ENCODE measurements at regions not wholly inside any gene's neighbourhood (a gene's known extent, or its start where the extent isn't known, plus 50 kb on each side); places are given as distances from the start of the nearest gene placed in this dataset.

- TF ChIP-seq CTCF (IDR thresholded peaks at IDR 0.05) = no peak
- H3K4me3 ChIP-seq = no peak overlapping the region
- intact Hi-C loops (cut with DNase I) = no loop called here
Measured at GRCh38 chr11:130727157-130728119, 188.8 kb downstream of the SNX19 start.

GRCh38 chr11:130728185-130729180 lies 187.8 kb downstream of the SNX19 start:
- no peaks in the 10 kb centered on the region for H3K36me3 ChIP-seq
- no peak overlapping the region for H3K4me3 ChIP-seq
- no peaks in the 10 kb centered on the region for H3K9me3 ChIP-seq
- DNase-seq = no peak
- no peaks in the 10 kb centered on the region for H3K4me1 ChIP-seq
- H3K27ac ChIP-seq = no peak overlapping the region
- H3K9ac ChIP-seq (ENCODE audit: low read depth in 2 of 2, low read length in 2 of 2) = no peak overlapping the region
- intact Hi-C loops (cut with DNase I) = no loop called here
- no peaks in the 10 kb centered on the region for H3K27me3 ChIP-seq
- no peak for TF ChIP-seq CTCF (IDR thresholded peaks at IDR 0.05)

More at GRCh38 chr11:130727157-130728119, 188.8 kb downstream of the SNX19 start:
- H3K27ac ChIP-seq = no peak overlapping the region
- no peaks in the 10 kb centered on the region for H3K27me3 ChIP-seq
- no peak for DNase-seq
- H3K4me1 ChIP-seq = no peaks in the 10 kb centered on the region
- no peak overlapping the region for H3K9ac ChIP-seq (ENCODE audit: low read depth in 2 of 2, low read length in 2 of 2)
- H3K9me3 ChIP-seq = no peaks in the 10 kb centered on the region
- H3K36me3 ChIP-seq = no peaks in the 10 kb centered on the region

GRCh38 chr11:130729193-130729592 lies 187.1 kb downstream of the SNX19 start:
- H3K27me3 ChIP-seq = no peaks in the 10 kb centered on the region
- TF ChIP-seq CTCF (IDR thresholded peaks at IDR 0.05) = no peak
- no peaks in the 10 kb centered on the region for H3K36me3 ChIP-seq
- no peak for DNase-seq
- no peak overlapping the region for H3K27ac ChIP-seq
- H3K9ac ChIP-seq (ENCODE audit: low read depth in 2 of 2, low read length in 2 of 2) = no peak overlapping the region
- intact Hi-C loops (cut with DNase I) = no loop called here
- H3K9me3 ChIP-seq = no peaks in the 10 kb centered on the region
- H3K4me3 ChIP-seq = no peak overlapping the region
- no peaks in the 10 kb centered on the region for H3K4me1 ChIP-seq

- no peak for DNase-seq
- H3K9ac ChIP-seq (ENCODE audit: low read depth in 2 of 2, low read length in 2 of 2) = no peak overlapping the region
- no peaks in the 10 kb centered on the region for H3K36me3 ChIP-seq
- TF ChIP-seq CTCF (IDR thresholded peaks at IDR 0.05) = no peak
- H3K4me1 ChIP-seq = no peaks in the 10 kb centered on the region
- H3K27ac ChIP-seq = no peak overlapping the region
- no peak overlapping the region for H3K4me3 ChIP-seq
- H3K9me3 ChIP-seq = no peaks in the 10 kb centered on the region
- intact Hi-C loops (cut with DNase I) = no loop called here
- H3K27me3 ChIP-seq = no peaks in the 10 kb centered on the region
Measured at GRCh38 chr11:130729678-130730300, 186.5 kb downstream of the SNX19 start.

- Histone ChIP-seq H3K4me3 (no peak overlapping the region), H3K27me3 (no peaks in the 10 kb centered on the region), H3K27ac (no peak overlapping the region), H3K4me1 (no peaks in the 10 kb centered on the region), H3K36me3 (no peaks in the 10 kb centered on the region), H3K9me3 (no peaks in the 10 kb centered on the region), H3K9ac (ENCODE audit: low read depth in 2 of 2, low read length in 2 of 2) (no peak overlapping the region)
- DNase-seq = no peak
- no peak for TF ChIP-seq CTCF (IDR thresholded peaks at IDR 0.05)
- intact Hi-C loops (cut with DNase I) = no loop called here
Measured at GRCh38 chr11:130731401-130731800, 184.9 kb downstream of the SNX19 start.
